Cardiac septum (tissue), 1 donor: ENCODE measurements at regions not wholly inside any gene's neighbourhood (a gene's known extent, or its start where the extent isn't known, plus 50 kb on each side); places are given as distances from the start of the nearest gene placed in this dataset.

Experiments
- DNase-seq: peaks from one replicate; pipeline ENCODE4 v3.0.0-alpha.2; 2020; ENCODE audit warnings: low spot score
- intact Hi-C: fragments of 100-400 bp; cut with DNase I; formaldehyde crosslinking; loops from one replicate; pipeline ENCODE4 v1.14.0; 2022
- donor health status: DM: no; HTN: no; CAD: no.

GRCh38 chr6:145028144-145028818 is 707.0 kb downstream of the EPM2A start:
- no peak for DNase-seq
- intact Hi-C loops: loop anchor here (10.0 kb wide), 1 partner anchor 433 kb away; no protein-coding TSS in a partner anchor

- DNase-seq: no peak
- intact Hi-C loops: no loop called here
These were observed 704.3 kb downstream of the EPM2A start for GRCh38 chr6:145031001-145031400.

GRCh38 chr6:145031962-145032361 is 703.4 kb downstream of the EPM2A start:
- intact Hi-C loops: no loop called here
- DNase-seq: no peak

GRCh38 chr6:145032562-145033145 is 702.7 kb downstream of the EPM2A start:
- intact Hi-C loops: no loop called here

GRCh38 chr6:145034664-145035063 is 700.7 kb downstream of the EPM2A start:
- DNase-seq: no peak
- intact Hi-C loops: no loop called here

More at GRCh38 chr6:145032562-145033145, 702.7 kb downstream of the EPM2A start:
- no peak for DNase-seq

GRCh38 chr6:145036236-145036635 is 699.1 kb downstream of the EPM2A start:
- no peak for DNase-seq
- intact Hi-C loops: no loop called here

- intact Hi-C loops: no loop called here
- no peak for DNase-seq
These were observed 698.3 kb downstream of the EPM2A start for GRCh38 chr6:145036848-145037567.

- intact Hi-C loops: no loop called here
- DNase-seq: no peak
These were observed 692.8 kb downstream of the EPM2A start for GRCh38 chr6:145042559-145042958.

GRCh38 chr6:145043926-145044500 is 691.3 kb downstream of the EPM2A start:
- intact Hi-C loops: no loop called here

GRCh38 chr6:145044641-145045246 is 690.6 kb downstream of the EPM2A start:
- intact Hi-C loops: no loop called here
- DNase-seq: no peak

More at GRCh38 chr6:145043926-145044500, 691.3 kb downstream of the EPM2A start:
- DNase-seq: no peak

- no peak for DNase-seq
- intact Hi-C loops: no loop called here
These were observed 689.7 kb downstream of the EPM2A start for GRCh38 chr6:145045582-145045981.

GRCh38 chr6:145047891-145048290 is 687.4 kb downstream of the EPM2A start:
- intact Hi-C loops: no loop called here

GRCh38 chr6:145051661-145052060 is 683.7 kb downstream of the EPM2A start:
- intact Hi-C loops: no loop called here

More at GRCh38 chr6:145047891-145048290, 687.4 kb downstream of the EPM2A start:
- no peak for DNase-seq

GRCh38 chr6:145055567-145055966 is 679.8 kb downstream of the EPM2A start:
- no peak for DNase-seq
- intact Hi-C loops: no loop called here

More at GRCh38 chr6:145051661-145052060, 683.7 kb downstream of the EPM2A start:
- no peak for DNase-seq

GRCh38 chr6:145060714-145061113 is 674.6 kb downstream of the EPM2A start:
- intact Hi-C loops: no loop called here
- no peak for DNase-seq

GRCh38 chr6:145063091-145063490 is 672.2 kb downstream of the EPM2A start:
- intact Hi-C loops: no loop called here
- no peak for DNase-seq

GRCh38 chr6:145067430-145067829 is 667.9 kb downstream of the EPM2A start:
- DNase-seq: no peak
- intact Hi-C loops: no loop called here

- DNase-seq: no peak
- intact Hi-C loops: no loop called here
These were observed 666.7 kb downstream of the EPM2A start for GRCh38 chr6:145068577-145068976.

- intact Hi-C loops: no loop called here
- no peak for DNase-seq
These were observed 665.4 kb downstream of the EPM2A start for GRCh38 chr6:145069966-145070365.

GRCh38 chr6:145070791-145071190 is 664.5 kb downstream of the EPM2A start:
- DNase-seq: no peak
- intact Hi-C loops: no loop called here
